ENCODE measurements at regions not wholly inside any gene's neighbourhood (a gene's known extent, or its start where the extent isn't known, plus 50 kb on each side); places are given as distances from the start of the nearest gene placed in this dataset.

GRCh38 chr14:23694949-23695663 lies 58.9 kb downstream of the DHRS2 start:
- TF ChIP-seq ZFX (IDR thresholded peaks at IDR 0.05; ENCODE audit: borderline replicate concordance) = no peak
- TF ChIP-seq CTCF (IDR thresholded peaks at IDR 0.05) = no peak
- no peak overlapping the region for H3K27ac ChIP-seq

- no peak for TF ChIP-seq CTCF (IDR thresholded peaks at IDR 0.05)
- TF ChIP-seq ZFX (IDR thresholded peaks at IDR 0.05; ENCODE audit: borderline replicate concordance) = no peak
- no peak overlapping the region for H3K27ac ChIP-seq
Observed at GRCh38 chr14:23695664-23695999, 59.5 kb downstream of the DHRS2 start.

GRCh38 chr14:23696701-23697239 lies 60.6 kb downstream of the DHRS2 start:
- H3K27ac ChIP-seq = no peak overlapping the region
- TF ChIP-seq ZFX (IDR thresholded peaks at IDR 0.05; ENCODE audit: borderline replicate concordance) = no peak
- TF ChIP-seq CTCF (IDR thresholded peaks at IDR 0.05) = no peak

- no peak for TF ChIP-seq CTCF (IDR thresholded peaks at IDR 0.05)
- TF ChIP-seq ZFX (IDR thresholded peaks at IDR 0.05; ENCODE audit: borderline replicate concordance) = no peak
- no peak overlapping the region for H3K27ac ChIP-seq
Observed at GRCh38 chr14:23697680-23698079, 61.5 kb downstream of the DHRS2 start.

- TF ChIP-seq ZFX (IDR thresholded peaks at IDR 0.05; ENCODE audit: borderline replicate concordance) = no peak
- TF ChIP-seq CTCF (IDR thresholded peaks at IDR 0.05) = no peak
Observed at GRCh38 chr14:23702656-23703426, 66.7 kb downstream of the DHRS2 start.

GRCh38 chr14:23704890-23705289 lies 68.7 kb downstream of the DHRS2 start:
- H3K27ac ChIP-seq = no peak overlapping the region
- TF ChIP-seq ZFX (IDR thresholded peaks at IDR 0.05; ENCODE audit: borderline replicate concordance) = no peak
- no peak for TF ChIP-seq CTCF (IDR thresholded peaks at IDR 0.05)

More at GRCh38 chr14:23702656-23703426, 66.7 kb downstream of the DHRS2 start:
- no peak overlapping the region for H3K27ac ChIP-seq

- no peak for TF ChIP-seq ZFX (IDR thresholded peaks at IDR 0.05; ENCODE audit: borderline replicate concordance)
- no peak for TF ChIP-seq CTCF (IDR thresholded peaks at IDR 0.05)
- no peak overlapping the region for H3K27ac ChIP-seq
Observed at GRCh38 chr14:23707415-23707814, 71.3 kb downstream of the DHRS2 start.

Data from 22Rv1 (cell line).